GM12891 (cell line): ENCODE measurements at regions not wholly inside any gene's neighbourhood (a gene's known extent, or its start where the extent isn't known, plus 50 kb on each side); places are given as distances from the start of the nearest gene placed in this dataset.

Experiments used
- DNase-seq: peaks from one replicate; pipeline ENCODE4 v3.0.0; 2011; ENCODE audit warnings: low spot score; ENCODE audit not compliant: insufficient read length
- FAIRE-seq: peaks from 2 replicates; lab custom pipeline; 2011; peaks lifted over from hg19 to GRCh38; lab: Jason Lieb, UNC
- PAX5 ChIP-seq: IDR thresholded peaks from 2 replicates; pipeline ENCODE4 v1.6.1; 2011; ENCODE audit warnings: low read length, moderate library complexity, mild to moderate bottlenecking; ENCODE audit not compliant: insufficient read depth, severe bottlenecking
- POLR2A ChIP-seq: IDR thresholded peaks from 2 replicates; pipeline ENCODE4 v1.6.1; 2011; ENCODE audit warnings: low read depth, low read length, control low read depth
- POLR2AphosphoS5 ChIP-seq: IDR thresholded peaks from 2 replicates; pipeline ENCODE4 v1.6.1; 2011; ENCODE audit warnings: low read depth, low read length, control low read depth
- POU2F2 ChIP-seq: IDR thresholded peaks from 2 replicates; pipeline ENCODE4 v1.6.1; 2011; ENCODE audit warnings: low read depth, mild to moderate bottlenecking, control low read depth, low read length, moderate library complexity
- SPI1 ChIP-seq: IDR thresholded peaks from 2 replicates; pipeline ENCODE4 v1.6.1; 2011; ENCODE audit warnings: low read depth, low read length, control low read depth
- TAF1 ChIP-seq: IDR thresholded peaks from 2 replicates; pipeline ENCODE4 v1.6.1; 2011; ENCODE audit warnings: low read depth, low read length, control low read depth

DNA sequence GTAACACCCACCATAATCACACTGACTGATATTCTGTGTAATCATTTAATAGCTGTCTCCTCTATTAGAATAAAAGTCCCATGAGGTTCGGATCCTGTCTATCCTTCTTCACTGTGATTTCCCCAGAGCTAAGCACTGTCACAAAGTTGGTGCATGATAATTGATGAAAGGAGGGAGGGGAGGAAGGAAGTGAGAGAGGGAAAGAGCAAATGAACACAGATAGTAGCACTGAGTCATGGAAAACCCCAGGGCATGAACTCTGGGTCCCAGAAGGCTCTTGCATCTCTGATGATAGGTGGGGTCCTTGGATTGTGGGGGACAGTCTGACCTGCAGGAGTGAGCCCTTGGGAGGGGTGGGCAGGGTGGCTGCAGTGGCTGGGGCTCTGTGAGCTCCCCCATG is 294.1 kb downstream of the LRFN2 start:
- TF ChIP-seq SPI1 (no peak), TAF1 (no peak), PAX5 (no peak), POU2F2 (no peak), POLR2A (no peak), POLR2AphosphoS5 (no peak)
- DNase-seq (no peak), FAIRE-seq (no peak)

DNA sequence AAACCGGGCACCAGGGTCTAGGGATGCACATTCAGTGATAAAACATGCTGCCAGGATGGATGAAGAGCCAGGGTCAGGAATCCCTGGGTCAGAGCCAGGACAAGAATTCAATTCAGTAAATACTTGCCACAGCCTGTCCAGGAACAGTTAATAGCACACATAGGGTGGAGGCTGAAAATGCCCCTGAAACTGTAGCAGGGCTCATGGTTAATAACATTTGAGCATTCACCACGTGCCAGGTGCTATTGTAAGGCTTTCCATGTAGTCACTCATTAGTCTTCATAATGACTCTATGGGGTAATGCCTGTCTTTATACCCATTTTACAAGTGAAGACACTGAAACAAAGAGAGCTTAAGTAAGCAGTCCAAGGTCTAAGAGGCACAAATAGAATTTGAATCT is 296.3 kb downstream of the LRFN2 start:
- FAIRE-seq, result no peak
- DNase-seq, result no peak
- no peak for TF ChIP-seq SPI1
- TF ChIP-seq TAF1, result no peak
- no peak for TF ChIP-seq POU2F2
- no peak for TF ChIP-seq POLR2AphosphoS5
- no peak for TF ChIP-seq PAX5
- TF ChIP-seq POLR2A, result no peak

GRCh38 chr6:40288919-40289318 is 298.2 kb downstream of the LRFN2 start:
- FAIRE-seq, result no peak

GRCh38 chr6:40287296-40287850 is 299.8 kb downstream of the LRFN2 start:
- FAIRE-seq (no peak), DNase-seq (no peak)
- TF ChIP-seq TAF1 (no peak), SPI1 (no peak), POLR2A (no peak), POLR2AphosphoS5 (no peak), PAX5 (no peak), POU2F2 (no peak)

More at GRCh38 chr6:40288919-40289318, 298.2 kb downstream of the LRFN2 start:
- no peak for DNase-seq
- TF ChIP-seq PAX5, result no peak
- TF ChIP-seq SPI1, result no peak
- no peak for TF ChIP-seq POU2F2
- no peak for TF ChIP-seq POLR2A
- no peak for TF ChIP-seq POLR2AphosphoS5
- TF ChIP-seq TAF1, result no peak

GRCh38 chr6:40286721-40287120 is 300.4 kb downstream of the LRFN2 start:
- FAIRE-seq (no peak), DNase-seq (no peak)

DNA sequence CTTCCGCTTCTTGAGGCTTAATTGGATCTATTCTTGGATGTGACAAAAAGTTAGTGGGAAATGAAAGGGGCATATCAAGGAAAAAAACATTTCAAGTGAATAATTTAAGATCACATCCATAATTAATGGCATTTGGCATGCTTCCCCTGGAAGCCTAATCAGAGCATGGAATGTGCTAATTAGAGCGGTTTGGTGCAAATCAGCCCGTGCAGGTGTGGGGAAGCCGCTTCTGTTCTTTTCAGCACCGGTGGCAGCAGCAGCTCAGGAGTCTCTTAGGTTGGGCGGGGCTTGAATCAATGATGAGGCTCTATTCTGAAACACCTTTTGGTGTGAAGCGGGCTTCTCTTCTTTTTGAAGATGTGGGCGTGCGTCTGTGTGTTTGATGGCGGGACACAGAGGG is 301.2 kb downstream of the LRFN2 start:
- no peak for DNase-seq
- no peak for TF ChIP-seq PAX5
- no peak for TF ChIP-seq POU2F2
- no peak for TF ChIP-seq TAF1
- no peak for TF ChIP-seq POLR2A
- no peak for TF ChIP-seq POLR2AphosphoS5
- TF ChIP-seq SPI1, result no peak
- no peak for FAIRE-seq

More at GRCh38 chr6:40286721-40287120, 300.4 kb downstream of the LRFN2 start:
- TF ChIP-seq TAF1, result no peak
- TF ChIP-seq POLR2A, result no peak
- no peak for TF ChIP-seq POLR2AphosphoS5
- no peak for TF ChIP-seq PAX5
- no peak for TF ChIP-seq POU2F2
- no peak for TF ChIP-seq SPI1

- FAIRE-seq, result no peak
Observed at GRCh38 chr6:40285535-40285934, 301.6 kb downstream of the LRFN2 start.

DNA sequence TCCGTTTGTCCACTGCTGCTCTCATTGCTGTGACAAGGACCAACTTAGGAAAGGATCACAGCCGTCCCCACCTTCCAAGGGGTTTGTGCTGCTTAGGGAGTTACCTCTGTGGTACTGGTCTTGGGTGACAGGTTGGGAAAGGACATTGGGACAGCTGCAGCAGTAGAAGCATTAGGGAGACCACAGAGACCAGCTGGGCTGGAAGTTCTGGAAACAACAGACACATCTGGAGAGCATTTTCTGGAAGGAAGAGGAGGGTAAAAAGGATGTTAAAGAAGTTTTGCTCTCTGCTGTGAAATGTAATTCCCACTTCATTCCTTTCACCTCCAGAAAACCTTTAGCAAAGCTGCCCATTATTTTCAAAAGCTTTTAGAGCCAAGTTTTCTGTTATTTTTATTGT is 304.2 kb downstream of the LRFN2 start:
- FAIRE-seq, result no peak
- no peak for DNase-seq
- TF ChIP-seq SPI1, result no peak
- no peak for TF ChIP-seq PAX5
- no peak for TF ChIP-seq TAF1
- TF ChIP-seq POU2F2, result no peak
- no peak for TF ChIP-seq POLR2A
- no peak for TF ChIP-seq POLR2AphosphoS5

More at GRCh38 chr6:40285535-40285934, 301.6 kb downstream of the LRFN2 start:
- no peak for TF ChIP-seq POU2F2
- no peak for TF ChIP-seq PAX5
- no peak for TF ChIP-seq POLR2A
- no peak for TF ChIP-seq POLR2AphosphoS5
- TF ChIP-seq SPI1, result no peak
- TF ChIP-seq TAF1, result no peak
- DNase-seq, result no peak

- DNase-seq (no peak), FAIRE-seq (no peak)
- no peak for TF ChIP-seq POLR2AphosphoS5
- no peak for TF ChIP-seq TAF1
- no peak for TF ChIP-seq POLR2A
- TF ChIP-seq POU2F2, result no peak
- TF ChIP-seq PAX5, result no peak
- no peak for TF ChIP-seq SPI1
Observed at GRCh38 chr6:40281402-40281801, 305.8 kb downstream of the LRFN2 start.

GRCh38 chr6:40280231-40280630 is 306.9 kb downstream of the LRFN2 start:
- TF ChIP-seq POLR2A, result no peak
- no peak for TF ChIP-seq POLR2AphosphoS5
- TF ChIP-seq SPI1, result no peak
- TF ChIP-seq PAX5, result no peak
- TF ChIP-seq POU2F2, result no peak
- no peak for TF ChIP-seq TAF1
- FAIRE-seq (no peak), DNase-seq (no peak)
